LNCAP (cell line): ENCODE measurements at regions not wholly inside any gene's neighbourhood (a gene's known extent, or its start where the extent isn't known, plus 50 kb on each side); places are given as distances from the start of the nearest gene placed in this dataset.

ENCODE experiments used
- CTCF ChIP-seq: fragments of 450-650 bp; IDR thresholded peaks from 2 replicates; pipeline ENCODE4 v1.5.1; 2017; ENCODE audit warnings: mild to moderate bottlenecking

DNA sequence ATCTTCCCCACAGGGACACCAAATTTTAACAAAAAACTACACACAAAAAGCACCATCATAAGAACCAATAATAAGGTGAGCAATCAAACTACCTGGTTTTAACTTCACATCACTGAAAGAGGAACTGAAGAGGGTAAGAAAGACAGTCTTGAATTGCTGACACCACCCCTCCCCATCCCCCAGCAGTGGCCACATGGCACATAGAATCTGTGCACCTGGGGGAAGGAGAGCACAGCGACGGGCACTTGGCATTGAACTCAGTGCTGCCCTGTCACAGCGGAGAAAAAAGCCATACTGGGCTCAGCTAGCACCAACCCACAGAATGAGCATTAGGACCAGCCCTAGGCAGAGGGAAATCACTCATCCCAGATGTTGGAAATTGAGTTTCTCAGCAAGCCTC is 640.0 kb upstream of the ADGRL2 start:
- TF ChIP-seq CTCF, result no peak

- TF ChIP-seq CTCF, result no peak
Observed at GRCh38 chr1:81158592-81158991, 642.1 kb upstream of the ADGRL2 start.

GRCh38 chr1:81157686-81158085 is 643.0 kb upstream of the ADGRL2 start:
- no peak for TF ChIP-seq CTCF

DNA sequence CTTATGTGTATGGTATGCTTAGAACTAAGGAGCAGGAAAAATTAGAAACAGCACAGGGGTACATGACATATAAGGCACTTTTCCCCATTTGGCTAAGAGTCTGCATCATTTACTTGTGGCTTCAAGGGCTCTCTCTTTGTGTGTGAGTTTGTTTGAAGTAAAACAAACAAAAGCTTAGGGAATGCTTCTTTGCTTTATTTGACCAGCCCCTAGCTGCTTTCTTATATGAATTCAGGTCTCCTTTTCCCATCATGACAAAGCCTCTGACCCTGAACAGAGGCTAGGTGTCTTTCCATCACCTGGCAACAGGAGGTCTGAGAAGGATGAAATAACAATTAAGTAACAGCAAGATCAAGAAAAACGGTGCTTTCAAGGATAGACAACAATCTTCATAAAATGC is 643.8 kb upstream of the ADGRL2 start:
- no peak for TF ChIP-seq CTCF

GRCh38 chr1:81155131-81155530 is 645.6 kb upstream of the ADGRL2 start:
- TF ChIP-seq CTCF, result no peak

DNA sequence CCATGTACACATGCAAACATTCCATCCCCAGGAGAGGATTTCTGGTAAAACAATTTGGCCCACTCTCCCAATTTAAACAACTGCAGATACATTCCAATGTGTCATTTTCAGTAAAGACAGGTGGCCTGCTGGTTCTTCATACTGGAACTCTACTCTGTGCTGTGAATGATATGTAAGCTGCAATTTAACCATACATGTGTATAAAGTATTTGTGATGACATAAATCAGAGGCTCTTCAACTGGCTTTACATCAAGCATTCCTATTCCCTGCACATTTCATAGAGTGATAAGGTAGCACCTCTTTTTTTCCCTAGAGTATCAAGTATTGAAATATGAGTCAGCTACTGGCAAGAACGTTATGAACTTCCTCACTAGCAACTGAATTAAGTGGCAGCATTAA is 649.5 kb upstream of the ADGRL2 start:
- TF ChIP-seq CTCF, result no peak

GRCh38 chr1:81149649-81150325 is 650.9 kb upstream of the ADGRL2 start:
- no peak for TF ChIP-seq CTCF
